ENCODE measurements at regions not wholly inside any gene's neighbourhood (a gene's known extent, or its start where the extent isn't known, plus 50 kb on each side); places are given as distances from the start of the nearest gene placed in this dataset.

GRCh38 chr5:9878206-9878605 lies 248.1 kb upstream of the TAS2R1 start:
- TF ChIP-seq CTCF (conservative IDR thresholded peaks at IDR 0.05) (no peak), ZFX (IDR thresholded peaks at IDR 0.05) (no peak)
